Lower leg skin (tissue), 3 donors: ENCODE measurements at regions not wholly inside any gene's neighbourhood (a gene's known extent, or its start where the extent isn't known, plus 50 kb on each side); places are given as distances from the start of the nearest gene placed in this dataset.

Source experiments
- POLR2A ChIP-seq, 2 donors: fragments of 450-650 bp; IDR thresholded peaks; one replicate each; pipeline ENCODE4 v1.6.1; 2016 to 2017; ENCODE audit warnings: antibody characterized with exemption in 2 of 2, mild to moderate bottlenecking in 1 of 2, moderate library complexity in 1 of 2
- TF ChIP-seq, protein P1 (sequence below), 3 donors: fragments of 450-650 bp; IDR thresholded peaks; one replicate each; pipeline ENCODE4 v1.5.1; 2016; ENCODE audit warnings: antibody characterized with exemption in 3 of 3, mild to moderate bottlenecking in 3 of 3, moderate library complexity in 2 of 3

DNA sequence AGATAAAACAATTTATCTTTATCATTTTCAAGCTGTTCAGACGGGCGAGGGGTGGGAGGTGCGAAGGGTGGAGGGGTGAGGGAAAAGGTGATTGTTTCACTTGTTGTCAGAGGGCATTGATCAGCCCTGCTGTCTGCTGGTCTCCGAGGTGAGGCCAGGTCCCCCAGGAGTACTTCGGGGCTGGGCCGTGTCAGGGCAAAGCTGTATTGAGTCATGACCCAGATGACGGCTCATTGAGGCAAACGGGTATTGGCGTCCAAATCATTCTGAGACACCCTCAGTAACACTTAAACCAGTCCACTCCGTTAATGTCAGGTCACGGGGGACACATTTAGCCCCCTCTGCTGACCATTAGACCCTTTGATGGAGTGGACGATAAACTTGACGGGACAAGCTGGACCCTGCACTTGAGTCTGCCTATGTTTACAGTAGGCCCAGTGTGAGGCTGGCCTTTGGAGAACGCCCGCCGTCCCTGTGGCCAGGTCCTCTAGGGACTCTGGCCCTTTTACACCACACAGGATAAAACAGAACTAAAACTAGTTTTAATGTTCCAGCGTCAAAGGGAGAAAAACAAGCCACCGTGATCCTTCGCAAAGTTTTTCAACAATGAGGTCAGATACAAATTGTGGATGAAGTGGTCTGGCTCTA, 502.2 kb upstream of the ZFHX3 start:
- TF ChIP-seq, protein P1, sequence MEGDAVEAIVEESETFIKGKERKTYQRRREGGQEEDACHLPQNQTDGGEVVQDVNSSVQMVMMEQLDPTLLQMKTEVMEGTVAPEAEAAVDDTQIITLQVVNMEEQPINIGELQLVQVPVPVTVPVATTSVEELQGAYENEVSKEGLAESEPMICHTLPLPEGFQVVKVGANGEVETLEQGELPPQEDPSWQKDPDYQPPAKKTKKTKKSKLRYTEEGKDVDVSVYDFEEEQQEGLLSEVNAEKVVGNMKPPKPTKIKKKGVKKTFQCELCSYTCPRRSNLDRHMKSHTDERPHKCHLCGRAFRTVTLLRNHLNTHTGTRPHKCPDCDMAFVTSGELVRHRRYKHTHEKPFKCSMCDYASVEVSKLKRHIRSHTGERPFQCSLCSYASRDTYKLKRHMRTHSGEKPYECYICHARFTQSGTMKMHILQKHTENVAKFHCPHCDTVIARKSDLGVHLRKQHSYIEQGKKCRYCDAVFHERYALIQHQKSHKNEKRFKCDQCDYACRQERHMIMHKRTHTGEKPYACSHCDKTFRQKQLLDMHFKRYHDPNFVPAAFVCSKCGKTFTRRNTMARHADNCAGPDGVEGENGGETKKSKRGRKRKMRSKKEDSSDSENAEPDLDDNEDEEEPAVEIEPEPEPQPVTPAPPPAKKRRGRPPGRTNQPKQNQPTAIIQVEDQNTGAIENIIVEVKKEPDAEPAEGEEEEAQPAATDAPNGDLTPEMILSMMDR (IDR thresholded peaks at IDR 0.05), result no peak
- TF ChIP-seq POLR2A (IDR thresholded peaks at IDR 0.05), result no peak
